Heart left ventricle (tissue), 16 donors: ENCODE measurements at regions not wholly inside any gene's neighbourhood (a gene's known extent, or its start where the extent isn't known, plus 50 kb on each side); places are given as distances from the start of the nearest gene placed in this dataset.
"Not testable (repeated sequence)": the region's sequence is repeated elsewhere in the genome, so short reads cannot be mapped to it uniquely, and the experiment has no call there.

Experiments
- ATAC-seq, 4 donors: fragments of 200-7000 bp; cut with Tn5 transposase; one replicate each; pipeline ENCODE4 v1.9.1; 2020 to 2022; ENCODE audit warnings: moderate library complexity in 4 of 4, mild to moderate bottlenecking in 3 of 4, moderate number of reproducible peaks in 1 of 4
- DNase-seq, 5 donors: peaks; one replicate each; pipeline ENCODE4 v3.0.0-alpha.2; 2020
- H3K27ac ChIP-seq, 12 donors: fragments of 200-600 bp; sonication (generic) in 4 of 12; one replicate each; pipeline versions ENCODE4 v1.5.0 to v1.8.0; 2016 to 2022; ENCODE audit warnings: mild to moderate bottlenecking in 2 of 12
- H3K27me3 ChIP-seq, 9 donors: fragments of 200-600 bp; sonication (generic) in 2 of 9; one replicate each; pipeline versions ENCODE4 v1.5.1 to v1.8.0; 2016 to 2022; ENCODE audit warnings: mild to moderate bottlenecking in 3 of 9
- H3K36me3 ChIP-seq, 9 donors: fragments of 200-600 bp; sonication (generic) in 2 of 9; one replicate each; pipeline versions ENCODE4 v1.5.0 to v1.8.0; 2018 to 2022; ENCODE audit warnings: mild to moderate bottlenecking in 2 of 9
- H3K4me1 ChIP-seq, 12 donors: fragments of 200-600 bp; sonication (generic) in 4 of 12; one replicate each; pipeline versions ENCODE4 v1.5.0 to v1.8.0; 2016 to 2022; ENCODE audit warnings: mild to moderate bottlenecking in 3 of 12
- H3K4me3 ChIP-seq, 12 donors: fragments of 200-600 bp; sonication (generic) in 4 of 12; one replicate each; pipeline versions ENCODE4 v1.5.0 to v1.8.0; 2017 to 2022; ENCODE audit warnings: mild to moderate bottlenecking in 9 of 12, moderate library complexity in 4 of 12
- H3K9me3 ChIP-seq, 12 donors: fragments of 200-600 bp; sonication (generic) in 4 of 12; one replicate each; pipeline versions ENCODE4 v1.5.0 to v1.8.0; 2016 to 2022; ENCODE audit warnings: mild to moderate bottlenecking in 1 of 12
- WGBS, 4 donors: extraction: QIAGEN DNeasy Blood & Tissue Kit in 2 of 4; methylation state at CpG; one replicate each; pipeline versions ENCODE4 v1.1.5 to v1.1.7; 2013 to 2018; 5-methylcytosine and 5-hydroxymethylcytosine counted together
- intact Hi-C, 10 donors: fragments of 100-400 bp; cut with DNase I; formaldehyde crosslinking; loops; one replicate each; pipeline versions ENCODE4 v1.11.1 to v1.14.2; 2022
- donor health status: ischemic (EF 13 %, LVEDD 7.1; RV severe dilation, severe dysfunction).
- donor health status: healthy with polysubstance abuse.
- donor health status: DM: no; HTN: yes; CAD: no.
- donor health status: DM: no; HTN: no; CAD: no.
- donor health status: ischemic (EF 25% LVEDD 6.9; RV normal size, moderate dysfunction).
- donor health status: ischemic (EF 25% LVEDD 5.7; RV mildly dilated, moderate dysfunction).
- donor health status: healthy.
- donor health status: DM: yes; HTN: yes; CAD: no.
- donor health status: ischemic (EF 35%, LVEDD 5.7; RV mildly dilated, moderate dysfunction).
- donor health status: nonischemic (EF 11% LVEDD 7.7; RV severe dilation, severe dysfunction).
- donor health status: DM: yes; HTN: yes; CAD: no.
- donor health status: PGD.
- donor health status: ischemic (EF 29% LVEDD 5.4; RV normal size, mild dysfunction).
- donor health status: nonischemic (EF 23%, LVEDD 6.1; RV moderate dilation, normal function).

DNA sequence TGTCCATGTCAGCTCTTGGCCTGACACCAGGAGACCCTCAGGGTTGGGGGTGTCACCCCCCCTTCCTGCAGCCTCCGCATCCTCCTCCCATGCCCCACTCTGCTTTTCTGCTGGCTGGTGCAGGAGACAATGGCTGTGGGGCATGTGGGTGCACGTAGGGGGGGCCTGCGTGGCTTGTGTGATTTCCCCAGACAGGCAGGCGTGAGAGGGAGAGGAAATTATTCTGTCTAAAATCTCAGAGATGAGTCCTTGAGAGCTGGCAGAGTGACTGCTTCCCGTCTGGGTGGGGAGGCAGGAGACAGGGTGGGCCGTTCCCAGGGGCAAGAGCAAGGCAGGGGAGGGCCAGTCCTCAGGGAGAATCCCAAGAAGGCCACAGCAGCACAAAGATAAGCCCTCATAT is 173.2 kb downstream of the TRIM43 start:
- ATAC-seq, DNase-seq, H3K4me1 ChIP-seq, H3K36me3 ChIP-seq, H3K27me3 ChIP-seq, H3K4me3 ChIP-seq, H3K27ac ChIP-seq, H3K9me3 ChIP-seq, intact Hi-C loops: not testable (repeated sequence)
- 36 to 68% (median 57%) methylated on average over 4 to 5 of the region's 6 CpGs for WGBS, 4 donors

DNA sequence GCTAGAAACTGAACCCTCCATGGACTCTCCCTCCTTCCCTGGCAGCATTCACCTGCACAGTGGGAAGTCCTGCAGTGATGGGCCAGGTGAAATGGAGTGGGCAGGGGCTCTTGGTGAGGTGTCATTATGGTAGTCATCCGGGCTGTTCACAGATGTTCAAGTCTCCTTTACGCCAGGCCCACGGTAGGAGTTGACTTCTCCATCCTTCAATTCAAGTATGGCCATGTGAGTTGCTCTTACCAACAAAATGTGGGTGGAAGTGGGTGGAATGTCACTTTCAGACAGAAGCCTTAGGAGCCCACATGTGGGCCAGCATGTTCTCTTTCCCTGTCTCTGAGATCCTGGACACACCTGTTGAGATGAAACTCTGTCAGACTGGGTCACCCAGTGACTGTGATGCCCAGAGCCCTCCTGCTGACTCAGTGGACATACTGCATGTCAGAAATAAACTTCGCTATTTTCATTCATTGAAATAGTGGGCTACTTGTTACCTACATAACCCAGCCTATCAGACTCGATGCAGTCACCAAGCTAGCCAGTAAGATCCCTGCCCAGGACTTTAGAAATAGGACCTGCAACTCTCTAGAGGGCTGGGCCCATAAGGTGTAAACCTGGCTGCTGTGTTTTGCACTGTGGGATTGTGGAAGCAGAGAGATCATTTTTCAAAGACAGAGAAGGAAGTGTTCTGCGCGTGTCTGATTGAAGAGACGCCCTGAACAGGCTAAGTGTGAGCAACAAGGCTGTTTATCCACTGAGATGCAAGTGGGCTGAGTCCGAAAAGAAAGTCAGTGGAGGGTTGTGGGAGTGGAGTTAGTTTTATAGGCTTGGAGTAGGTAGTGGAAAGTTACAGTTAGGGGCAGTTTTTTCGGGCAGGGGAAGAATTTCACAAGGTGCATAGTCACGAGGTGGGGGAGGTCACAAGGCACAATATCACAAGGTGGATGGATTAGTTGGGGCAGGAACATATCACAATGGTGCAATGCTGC is 174.4 kb downstream of the TRIM43 start:
- DNase-seq, H3K4me1 ChIP-seq, H3K9me3 ChIP-seq, H3K4me3 ChIP-seq, H3K36me3 ChIP-seq, ATAC-seq, intact Hi-C loops, H3K27ac ChIP-seq, H3K27me3 ChIP-seq: not testable (repeated sequence)
- WGBS, 4 donors, result 82 to 84% (median 83%) methylated on average over 11 of the region's 11 CpGs

- H3K27ac ChIP-seq, H3K36me3 ChIP-seq, H3K9me3 ChIP-seq, ATAC-seq, H3K4me3 ChIP-seq, DNase-seq, H3K4me1 ChIP-seq, intact Hi-C loops, H3K27me3 ChIP-seq: not testable (repeated sequence)
- 50 to 59% (median 54%) methylated on average over 3 to 4 of the region's 4 CpGs for WGBS, 4 donors
These were observed 175.7 kb downstream of the TRIM43 start for GRCh38 chr2:95767531-95767930.

GRCh38 chr2:95767950-95768349 is 176.1 kb downstream of the TRIM43 start:
- 54 to 80% (median 68%) methylated on average over 1 to 2 of the region's 3 CpGs for WGBS, 4 donors
- H3K9me3 ChIP-seq, H3K27ac ChIP-seq, ATAC-seq, H3K4me1 ChIP-seq, intact Hi-C loops, H3K36me3 ChIP-seq, DNase-seq, H3K4me3 ChIP-seq, H3K27me3 ChIP-seq: not testable (repeated sequence)

GRCh38 chr2:95769256-95769655 is 177.5 kb downstream of the TRIM43 start:
- H3K36me3 ChIP-seq, intact Hi-C loops, H3K4me1 ChIP-seq, H3K4me3 ChIP-seq, H3K27me3 ChIP-seq, H3K27ac ChIP-seq, DNase-seq, ATAC-seq, H3K9me3 ChIP-seq: not testable (repeated sequence)
- WGBS, 4 donors, result 31 to 100% (median 94%) methylated on average over 1 of the region's 1 CpG

DNA sequence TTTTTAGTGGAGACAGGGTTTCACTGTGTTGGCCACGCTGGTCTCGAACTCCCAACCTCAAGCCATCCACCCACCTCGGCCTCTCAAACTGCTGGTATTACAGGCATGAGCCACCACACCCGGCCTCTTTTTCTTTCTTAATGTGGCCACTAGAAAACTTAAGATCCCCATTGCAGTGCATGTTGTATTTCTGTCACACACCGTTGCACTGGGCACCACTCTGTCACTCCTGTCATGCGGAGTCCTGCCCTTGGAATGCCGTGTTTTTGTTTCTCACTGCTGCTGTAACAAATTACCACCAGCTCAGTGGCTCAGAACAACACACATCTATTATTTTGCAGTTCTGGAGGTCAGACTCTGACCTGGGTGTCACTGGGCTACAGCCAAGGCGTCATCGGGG is 178.9 kb downstream of the TRIM43 start:
- H3K9me3 ChIP-seq, result not testable (repeated sequence)

GRCh38 chr2:95774322-95775192 is 182.8 kb downstream of the TRIM43 start:
- DNase-seq, result not testable (repeated sequence)

More for the DNA sequence above, 178.9 kb downstream of the TRIM43 start:
- H3K27ac ChIP-seq, H3K36me3 ChIP-seq, H3K4me3 ChIP-seq, ATAC-seq, intact Hi-C loops, H3K27me3 ChIP-seq, DNase-seq, H3K4me1 ChIP-seq: not testable (repeated sequence)
- 86 to 90% (median 89%) methylated on average over 7 of the region's 9 CpGs for WGBS, 4 donors

GRCh38 chr2:95775193-95775531 is 183.4 kb downstream of the TRIM43 start:
- intact Hi-C loops, H3K36me3 ChIP-seq, H3K27ac ChIP-seq, H3K9me3 ChIP-seq, H3K4me1 ChIP-seq, H3K27me3 ChIP-seq, H3K4me3 ChIP-seq: not testable (repeated sequence)
- ATAC-seq, result peak in 2 of 4 donors; percentile 16 to 30
- 47 to 63% (median 49%) methylated on average over 5 to 7 of the region's 9 CpGs; no CpG with 5 or more reads in 1 of the 4 donors for WGBS, 4 donors
- peak in 1 of 5 donors; percentile 31 for DNase-seq

More at GRCh38 chr2:95774322-95775192, 182.8 kb downstream of the TRIM43 start:
- peak in 1 of 4 donors; percentile 28 for ATAC-seq
- H3K4me1 ChIP-seq, H3K4me3 ChIP-seq, H3K9me3 ChIP-seq, H3K36me3 ChIP-seq, H3K27me3 ChIP-seq, H3K27ac ChIP-seq, intact Hi-C loops: not testable (repeated sequence)
- WGBS, 4 donors, result 77 to 79% (median 79%) methylated on average over 3 of the region's 11 CpGs; no CpG with 5 or more reads in 1 of the 4 donors
